Uterus (tissue), 2 donors: ENCODE measurements at regions not wholly inside any gene's neighbourhood (a gene's known extent, or its start where the extent isn't known, plus 50 kb on each side); places are given as distances from the start of the nearest gene placed in this dataset.

Experiments used
- POLR2A ChIP-seq, 2 donors: fragments of 450-650 bp; IDR thresholded peaks; one replicate each; pipeline ENCODE4 v1.6.1; 2016; ENCODE audit warnings: antibody characterized with exemption in 2 of 2, mild to moderate bottlenecking in 1 of 2, moderate library complexity in 1 of 2
- TF ChIP-seq, protein P1 (sequence below), 4 experiments: fragments of 200-600 bp in 2 of 4; fragments of 450-650 bp in 2 of 4; sonication (generic) in 2 of 4; IDR thresholded peaks; one replicate each; pipeline ENCODE4 v1.5.1; 2016 to 2019; ENCODE audit warnings: antibody characterized with exemption in 4 of 4, mild to moderate bottlenecking in 2 of 4, moderate library complexity in 1 of 4

DNA sequence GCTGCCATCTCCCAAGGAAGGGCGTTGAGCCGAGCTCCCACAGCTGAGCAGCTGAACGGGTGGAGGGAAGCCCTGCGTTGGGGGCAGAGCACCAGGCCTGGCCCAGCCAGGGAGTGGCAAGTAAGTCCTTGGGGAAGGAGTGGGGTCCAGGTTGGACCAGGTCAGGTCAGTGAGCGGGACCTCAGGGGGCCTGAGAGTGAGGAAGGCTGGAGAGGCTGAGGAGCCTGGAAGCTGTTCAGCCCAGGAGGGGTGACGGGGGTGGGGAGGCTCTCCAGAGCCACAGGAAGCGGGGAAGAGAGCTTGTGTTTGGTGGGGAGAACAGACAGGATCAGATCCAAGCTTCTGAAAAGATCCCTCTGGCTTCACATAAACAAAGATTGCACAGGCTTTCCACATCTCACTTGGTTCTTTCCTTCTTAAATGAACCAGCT, 55.4 kb upstream of the ATP12A start:
- TF ChIP-seq, protein P1, sequence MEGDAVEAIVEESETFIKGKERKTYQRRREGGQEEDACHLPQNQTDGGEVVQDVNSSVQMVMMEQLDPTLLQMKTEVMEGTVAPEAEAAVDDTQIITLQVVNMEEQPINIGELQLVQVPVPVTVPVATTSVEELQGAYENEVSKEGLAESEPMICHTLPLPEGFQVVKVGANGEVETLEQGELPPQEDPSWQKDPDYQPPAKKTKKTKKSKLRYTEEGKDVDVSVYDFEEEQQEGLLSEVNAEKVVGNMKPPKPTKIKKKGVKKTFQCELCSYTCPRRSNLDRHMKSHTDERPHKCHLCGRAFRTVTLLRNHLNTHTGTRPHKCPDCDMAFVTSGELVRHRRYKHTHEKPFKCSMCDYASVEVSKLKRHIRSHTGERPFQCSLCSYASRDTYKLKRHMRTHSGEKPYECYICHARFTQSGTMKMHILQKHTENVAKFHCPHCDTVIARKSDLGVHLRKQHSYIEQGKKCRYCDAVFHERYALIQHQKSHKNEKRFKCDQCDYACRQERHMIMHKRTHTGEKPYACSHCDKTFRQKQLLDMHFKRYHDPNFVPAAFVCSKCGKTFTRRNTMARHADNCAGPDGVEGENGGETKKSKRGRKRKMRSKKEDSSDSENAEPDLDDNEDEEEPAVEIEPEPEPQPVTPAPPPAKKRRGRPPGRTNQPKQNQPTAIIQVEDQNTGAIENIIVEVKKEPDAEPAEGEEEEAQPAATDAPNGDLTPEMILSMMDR (IDR thresholded peaks at IDR 0.05), result no peak
- no peak for TF ChIP-seq POLR2A (IDR thresholded peaks at IDR 0.05)
